ENCODE measurements at regions not wholly inside any gene's neighbourhood (a gene's known extent, or its start where the extent isn't known, plus 50 kb on each side); places are given as distances from the start of the nearest gene placed in this dataset.

GRCh38 chrX:124986284-124986683 is 333.4 kb upstream of the TEX13C start:
- no peak for TF ChIP-seq ATF3 (IDR thresholded peaks at IDR 0.05)
- TF ChIP-seq CEBPB (IDR thresholded peaks at IDR 0.05; ENCODE audit: low read depth) = no peak
- no peak for TF ChIP-seq CTCF (IDR thresholded peaks at IDR 0.05 in 2 of 3, conservative IDR thresholded peaks at IDR 0.05 in 1 of 3; ENCODE audit: borderline replicate concordance in 1 of 3, insufficient read depth in 1 of 3, low read depth in 2 of 3, low read length in 2 of 3)
- TF ChIP-seq EZH2phosphoT487 (IDR thresholded peaks at IDR 0.05; ENCODE audit: borderline replicate concordance) = no peak
- no peak for TF ChIP-seq ZFX (IDR thresholded peaks at IDR 0.05)
- no peak for TF ChIP-seq RAD21 (IDR thresholded peaks at IDR 0.05; ENCODE audit: low read depth)
- TF ChIP-seq FOSL1 (IDR thresholded peaks at IDR 0.05; ENCODE audit: low read depth) = no peak
- no peak for TF ChIP-seq POLR2A (IDR thresholded peaks at IDR 0.05; ENCODE audit: borderline replicate concordance, extremely low read depth, insufficient read depth, insufficient read length)

Data from HCT116 (cell line).